HCT116 (cell line): ENCODE measurements at regions not wholly inside any gene's neighbourhood (a gene's known extent, or its start where the extent isn't known, plus 50 kb on each side); places are given as distances from the start of the nearest gene placed in this dataset.
"Not testable (repeated sequence)": the region's sequence is repeated elsewhere in the genome, so short reads cannot be mapped to it uniquely, and the experiment has no call there.

Experiments
- ATAC-seq: fragments of 200-7000 bp; cut with Tn5 transposase; 2 replicates; pipeline ENCODE4 v1.9.1; 2020; ENCODE audit warnings: mild to moderate bottlenecking, moderate library complexity
- BruUV-seq: library from RNA; stranded (reverse); fragments of 400-500 nt; replicated peaks from 2 replicates; lab custom pipeline; 2021; lab: Mats Ljungman, UMichigan
- CTCF ChIA-PET: fragments of 300-600 bp; sonication (Branson Sonifier 250); formaldehyde crosslinking; loops from one replicate; lab custom pipeline; 2021; ENCODE audit warnings: antibody characterized with exemption; lab: Charles Lee
- POLR2A ChIA-PET: fragments of 300-600, 350-600 bp; sonication (Branson Sonifier 250); formaldehyde crosslinking; loops from one replicate; lab custom pipeline; 2021; ENCODE audit warnings: antibody characterized with exemption; lab: Charles Lee
- RAD21 ChIA-PET, 2 experiments: fragments of 300-600 bp; sonication (Branson Sonifier 250); formaldehyde crosslinking; loops; one replicate each; lab custom pipeline; 2023; ENCODE audit warnings: low total read pairs in 2 of 2; ENCODE audit not compliant: uncharacterized antibody in 2 of 2, unreplicated experiment in 2 of 2, low non-redundant PET in 1 of 2; lab: Charles Lee
- DNase-seq: peaks from one replicate; pipeline ENCODE4 v3.0.0-alpha.2; 2010; ENCODE audit warnings: low read depth, low spot score
- H2AFZ ChIP-seq: fragments of 200-600 bp; shearing (Covaris generic), sonication (generic); 2 replicates; pipeline ENCODE4 v1.6.1; 2017; ENCODE audit warnings: low read depth, mixed run types, mixed read lengths, antibody characterized with exemption, low read length; ENCODE audit not compliant: poor library complexity, severe bottlenecking
- H3K27ac ChIP-seq: 2 replicates; pipeline ENCODE4 v1.5.1; 2012; ENCODE audit warnings: low read depth, low read length
- H3K27me3 ChIP-seq: fragments of 200-600 bp; sonication (generic); 2 replicates; pipeline ENCODE4 v1.6.1; 2016; ENCODE audit warnings: mixed run types, low read length, mixed read lengths; ENCODE audit not compliant: insufficient read depth
- H3K36me3 ChIP-seq, 2 experiments: fragments of 200-500 bp in 1 of 2; fragments of 200-600 bp in 1 of 2; sonication (Bioruptor generic) in 1 of 2; sonication (generic) in 1 of 2; 2 replicates each; pipeline versions ENCODE4 v1.5.1 to v1.6.1; 2014 to 2016; ENCODE audit warnings: low read length in 2 of 2, inconsistent platforms in 1 of 2, mixed read lengths in 1 of 2, mixed run types in 1 of 2; ENCODE audit not compliant: insufficient read depth in 2 of 2, control insufficient read depth in 1 of 2
- H3K4me1 ChIP-seq, 2 experiments: fragments of 200-600 bp in 1 of 2; sonication (generic) in 1 of 2; 2 replicates each; pipeline versions ENCODE4 v1.5.1 to v1.6.1; 2012 to 2017; ENCODE audit warnings: low read length in 2 of 2, inconsistent platforms in 1 of 2, mild to moderate bottlenecking in 1 of 2, mixed read lengths in 1 of 2, mixed run types in 1 of 2, moderate library complexity in 1 of 2; ENCODE audit not compliant: insufficient read depth in 2 of 2, control insufficient read depth in 1 of 2
- H3K4me2 ChIP-seq: fragments of 200-600 bp; sonication (generic); 2 replicates; pipeline ENCODE4 v1.6.1; 2017; ENCODE audit warnings: mixed run types, low read length, mixed read lengths
- H3K4me3 ChIP-seq, 2 experiments: fragments of 200-600 bp in 1 of 2; sonication (generic) in 1 of 2; replicated peaks in 1 of 2; 2 replicates each; pipeline ENCODE4 v1.5.1; 2011 to 2016; ENCODE audit warnings: low read length in 2 of 2, control low read depth in 1 of 2, low read depth in 1 of 2, mild to moderate bottlenecking in 1 of 2, mixed read lengths in 1 of 2, mixed run types in 1 of 2
- H3K79me2 ChIP-seq: fragments of 200-600 bp; sonication (generic); 2 replicates; pipeline ENCODE4 v1.6.1; 2017; ENCODE audit warnings: mild to moderate bottlenecking, mixed run types, low read length, moderate library complexity, mixed read lengths; ENCODE audit not compliant: insufficient read depth
- H3K9ac ChIP-seq: fragments of 200-600 bp; sonication (generic); 2 replicates; pipeline ENCODE4 v1.6.1; 2016; ENCODE audit warnings: low read length, mixed read lengths
- H3K9me2 ChIP-seq: fragments of 200-600 bp; sonication (generic), shearing (Covaris generic); 2 replicates; pipeline ENCODE4 v1.6.1; 2017; ENCODE audit warnings: mixed run types, mild to moderate bottlenecking, moderate library complexity; ENCODE audit not compliant: insufficient read depth
- H3K9me3 ChIP-seq, 2 experiments: fragments of 200-500 bp in 1 of 2; fragments of 200-600 bp in 1 of 2; sonication (Bioruptor generic) in 1 of 2; sonication (generic) in 1 of 2; 2 replicates each; pipeline ENCODE4 v1.6.1; 2014 to 2017; ENCODE audit warnings: low read length in 2 of 2, mixed read lengths in 2 of 2, inconsistent platforms in 1 of 2, low read depth in 1 of 2, mild to moderate bottlenecking in 1 of 2, mixed run types in 1 of 2, moderate library complexity in 1 of 2; ENCODE audit not compliant: control insufficient read depth in 1 of 2, insufficient read depth in 1 of 2
- H4K20me1 ChIP-seq: fragments of 200-600 bp; sonication (generic), shearing (Covaris generic); 2 replicates; pipeline ENCODE4 v1.6.1; 2017; ENCODE audit warnings: mixed run types, mild to moderate bottlenecking, moderate library complexity; ENCODE audit not compliant: insufficient read depth
- ATF3 ChIP-seq: IDR thresholded peaks from 2 replicates; pipeline ENCODE4 v1.6.1; 2012
- CBX3 ChIP-seq: IDR thresholded peaks from 2 replicates; pipeline ENCODE4 v1.6.1; 2012; ENCODE audit warnings: low read depth
- CEBPB ChIP-seq: IDR thresholded peaks from 2 replicates; pipeline ENCODE4 v1.6.1; 2012; ENCODE audit warnings: low read depth
- EGR1 ChIP-seq: IDR thresholded peaks from 2 replicates; pipeline ENCODE4 v1.6.1; 2012; ENCODE audit warnings: low read depth
- ELF1 ChIP-seq: IDR thresholded peaks from 2 replicates; pipeline ENCODE4 v1.6.1; 2012; ENCODE audit warnings: low read depth, borderline replicate concordance
- JUND ChIP-seq: IDR thresholded peaks from 2 replicates; pipeline ENCODE4 v1.6.1; 2012
- SP1 ChIP-seq: IDR thresholded peaks from 2 replicates; pipeline ENCODE4 v1.6.1; 2012; ENCODE audit warnings: low read depth
- TCF7L2 ChIP-seq: IDR thresholded peaks from 2 replicates; pipeline ENCODE4 v1.7.0; 2011; ENCODE audit warnings: borderline replicate concordance, inconsistent platforms; ENCODE audit not compliant: insufficient read depth, insufficient read length; ENCODE audit errors: extremely low read depth
- ZFX ChIP-seq: fragments of 450-650 bp; IDR thresholded peaks from 2 replicates; pipeline ENCODE4 v1.6.1; 2017
- intact Hi-C: fragments of 100-400 bp; cut with micrococcal nuclease; formaldehyde crosslinking; loops from 2 replicates; pipeline ENCODE4 v1.10.0; 2022
- TF ChIP-seq, protein P1 (sequence below): IDR thresholded peaks from 2 replicates; pipeline ENCODE4 v1.6.1; 2012

DNA sequence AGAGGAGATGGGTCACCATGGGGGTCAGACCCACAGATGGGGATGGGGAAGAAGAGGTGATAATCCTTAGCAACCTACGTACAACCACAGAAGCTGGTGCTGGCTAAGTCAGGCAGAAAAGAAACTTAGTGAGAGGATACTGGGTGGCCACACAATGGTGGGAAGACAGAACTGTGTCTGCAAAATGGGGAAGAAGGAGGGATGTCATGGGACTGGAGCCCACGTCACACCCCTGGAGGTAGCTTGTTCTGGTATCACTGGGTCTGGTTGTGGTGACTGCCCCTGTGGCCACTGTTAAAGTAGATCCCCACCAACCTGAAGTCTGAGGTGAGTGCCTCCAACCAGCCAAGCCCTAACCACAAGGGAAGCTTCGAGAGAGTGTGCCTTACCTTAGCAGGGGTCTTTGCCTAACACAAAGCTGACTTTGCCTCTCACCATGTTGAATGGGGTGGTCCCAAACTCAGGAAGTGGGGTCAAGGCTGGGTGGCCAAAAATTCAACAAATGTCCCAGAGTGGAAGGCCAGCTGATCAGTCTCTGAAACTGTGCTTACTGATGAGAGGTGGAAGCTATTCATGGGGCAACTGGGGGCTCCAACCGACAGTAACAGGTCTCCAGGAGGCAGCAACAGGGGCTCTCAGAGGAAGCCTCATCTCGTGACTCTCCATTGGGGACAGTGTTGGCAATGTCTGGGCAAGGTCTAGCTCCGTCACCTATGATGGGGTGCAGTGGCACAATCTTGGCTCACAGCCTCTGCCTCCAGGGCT, 64.8 kb upstream of the SLC1A4 start:
- no peaks in the 10 kb centered on the region for H3K36me3 ChIP-seq
- TF ChIP-seq ATF3 (no peak), ZFX (no peak), ELF1 (no peak), SP1 (no peak), JUND (no peak), TCF7L2 (no peak), EGR1 (no peak), CEBPB (no peak), CBX3 (no peak)
- TF ChIP-seq, protein P1, sequence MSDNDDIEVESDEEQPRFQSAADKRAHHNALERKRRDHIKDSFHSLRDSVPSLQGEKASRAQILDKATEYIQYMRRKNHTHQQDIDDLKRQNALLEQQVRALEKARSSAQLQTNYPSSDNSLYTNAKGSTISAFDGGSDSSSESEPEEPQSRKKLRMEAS: no peak
- ATAC-seq (no peak), DNase-seq (no peak)
- no peaks in the 10 kb centered on the region for H3K27me3 ChIP-seq
- no peaks in the 10 kb centered on the region for H3K79me2 ChIP-seq
- H3K4me1 ChIP-seq: no peaks in the 10 kb centered on the region
- H3K4me3 ChIP-seq: no peak overlapping the region
- H4K20me1 ChIP-seq: no peaks in the 10 kb centered on the region
- H3K9me3 ChIP-seq: no peaks in the 10 kb centered on the region
- no peak overlapping the region for H3K27ac ChIP-seq
- intact Hi-C loops: no loop called here
- no TSS peak for BruUV-seq
- ChIA-PET CTCF (no interaction called here), POLR2A (no interaction called here), RAD21 (no interaction called here)
- no peak overlapping the region for H2AFZ ChIP-seq
- H3K9ac ChIP-seq: no peak overlapping the region
- H3K9me2 ChIP-seq: no peaks in the 10 kb centered on the region
- no peak overlapping the region for H3K4me2 ChIP-seq

GRCh38 chr2:64925930-64926722, 63.1 kb upstream of the SLC1A4 start:
- H3K4me3 ChIP-seq, H3K9me2 ChIP-seq, POLR2A ChIA-PET, H3K27ac ChIP-seq, H3K4me2 ChIP-seq, H2AFZ ChIP-seq, H3K79me2 ChIP-seq, CTCF ChIA-PET, DNase-seq, ATAC-seq, intact Hi-C loops, RAD21 ChIA-PET, BruUV-seq, H4K20me1 ChIP-seq, H3K36me3 ChIP-seq, H3K9ac ChIP-seq, H3K9me3 ChIP-seq, H3K4me1 ChIP-seq, H3K27me3 ChIP-seq: not testable (repeated sequence)
